Left cardiac atrium (tissue), 4 donors: ENCODE measurements at regions not wholly inside any gene's neighbourhood (a gene's known extent, or its start where the extent isn't known, plus 50 kb on each side); places are given as distances from the start of the nearest gene placed in this dataset.

ENCODE experiments used
- ATAC-seq, 2 donors: fragments of 200-7000 bp; cut with Tn5 transposase; one replicate each; pipeline ENCODE4 v1.9.1; 2020; ENCODE audit warnings: mild to moderate bottlenecking in 2 of 2, moderate library complexity in 2 of 2
- DNase-seq: peaks from one replicate; pipeline ENCODE4 v3.0.0-alpha.2; 2020
- intact Hi-C, 2 donors: fragments of 100-400 bp; cut with DNase I; formaldehyde crosslinking; loops; one replicate each; pipeline versions ENCODE4 v1.14.1 to v1.15.1; 2022 to 2023
- donor health status: DM: no; HTN: yes; CAD: no.
- donor health status: DM: no; HTN: yes; CAD: no; lungs with severe emphysema.
- donor health status: DM: yes; HTN: yes; CAD: no.
- donor health status: Dilated cardiomyopathy.

- ATAC-seq (no peak), DNase-seq (no peak)
- intact Hi-C loops: no loop called here
Measured at GRCh38 chrX:4528247-4528646, 814.8 kb upstream of the PRKX start.

GRCh38 chrX:4485912-4486311, 772.5 kb upstream of the PRKX start:
- ATAC-seq (no peak), DNase-seq (no peak)
- intact Hi-C loops: no loop called here

- ATAC-seq: no peak
- intact Hi-C loops: no loop called here
- DNase-seq: no peak
Measured at GRCh38 chrX:4484266-4484665, 770.8 kb upstream of the PRKX start.

GRCh38 chrX:4451591-4451990, 738.1 kb upstream of the PRKX start:
- intact Hi-C loops: no loop called here
- ATAC-seq: no peak
- no peak for DNase-seq

- DNase-seq (no peak), ATAC-seq (no peak)
- intact Hi-C loops: no loop called here
Measured at GRCh38 chrX:4450177-4450576, 736.7 kb upstream of the PRKX start.

GRCh38 chrX:4435905-4436304, 722.5 kb upstream of the PRKX start:
- intact Hi-C loops: no loop called here
- no peak for ATAC-seq

GRCh38 chrX:4397471-4397870, 684.0 kb upstream of the PRKX start:
- DNase-seq: no peak
- intact Hi-C loops: no loop called here
- no peak for ATAC-seq

More at GRCh38 chrX:4435905-4436304, 722.5 kb upstream of the PRKX start:
- DNase-seq: no peak

- DNase-seq (no peak), ATAC-seq (no peak)
- intact Hi-C loops: no loop called here
Measured at GRCh38 chrX:4382273-4382672, 668.8 kb upstream of the PRKX start.

- intact Hi-C loops: no loop called here
- ATAC-seq (no peak), DNase-seq (no peak)
Measured at GRCh38 chrX:4380710-4381109, 667.3 kb upstream of the PRKX start.

GRCh38 chrX:4379071-4379470, 665.6 kb upstream of the PRKX start:
- DNase-seq (no peak), ATAC-seq (no peak)
- intact Hi-C loops: no loop called here

GRCh38 chrX:4373791-4374190, 660.3 kb upstream of the PRKX start:
- intact Hi-C loops: no loop called here
- ATAC-seq (no peak), DNase-seq (no peak)

- ATAC-seq: no peak
- intact Hi-C loops: no loop called here
- no peak for DNase-seq
Measured at GRCh38 chrX:4358577-4358976, 645.1 kb upstream of the PRKX start.

GRCh38 chrX:4322916-4323315, 609.5 kb upstream of the PRKX start:
- no peak for DNase-seq
- ATAC-seq: no peak
- intact Hi-C loops: no loop called here

GRCh38 chrX:4320436-4320947, 607.0 kb upstream of the PRKX start:
- DNase-seq (no peak), ATAC-seq (no peak)
- intact Hi-C loops: no loop called here

GRCh38 chrX:4315891-4316290, 602.4 kb upstream of the PRKX start:
- ATAC-seq (no peak), DNase-seq (no peak)
- intact Hi-C loops: no loop called here

GRCh38 chrX:4314586-4314985, 601.1 kb upstream of the PRKX start:
- intact Hi-C loops: no loop called here
- no peak for DNase-seq
- ATAC-seq: no peak

GRCh38 chrX:4277122-4277521, 563.7 kb upstream of the PRKX start:
- ATAC-seq (no peak), DNase-seq (no peak)
- intact Hi-C loops: no loop called here

- ATAC-seq (no peak), DNase-seq (no peak)
- intact Hi-C loops: no loop called here
Measured at GRCh38 chrX:4268676-4269075, 555.2 kb upstream of the PRKX start.

GRCh38 chrX:4265036-4265435, 551.6 kb upstream of the PRKX start:
- intact Hi-C loops: no loop called here
- ATAC-seq: no peak
- DNase-seq: no peak

- ATAC-seq (no peak), DNase-seq (no peak)
- intact Hi-C loops: no loop called here
Measured at GRCh38 chrX:4263030-4263803, 549.8 kb upstream of the PRKX start.

- no peak for ATAC-seq
- no peak for DNase-seq
- intact Hi-C loops: no loop called here
Measured at GRCh38 chrX:4253092-4253491, 539.6 kb upstream of the PRKX start.
